Mucosa of rectum (tissue), 2 donors: ENCODE measurements at regions not wholly inside any gene's neighbourhood (a gene's known extent, or its start where the extent isn't known, plus 50 kb on each side); places are given as distances from the start of the nearest gene placed in this dataset.

ENCODE experiments used
- H3K27ac ChIP-seq, 2 donors: one replicate each; pipeline ENCODE4 v1.7.0; 2013; ENCODE audit warnings: inconsistent platforms in 2 of 2, low read depth in 2 of 2, low read length in 2 of 2
- H3K27me3 ChIP-seq, 2 donors: one replicate each; pipeline ENCODE4 v1.7.0; 2013; ENCODE audit warnings: low read length in 2 of 2; ENCODE audit not compliant: control insufficient read depth in 2 of 2, insufficient read depth in 2 of 2
- H3K36me3 ChIP-seq, 2 donors: one replicate each; pipeline ENCODE4 v1.7.0; 2013; ENCODE audit warnings: low read length in 2 of 2; ENCODE audit not compliant: control insufficient read depth in 2 of 2, insufficient read depth in 2 of 2
- H3K4me1 ChIP-seq, 2 donors: one replicate each; pipeline ENCODE4 v1.7.0; 2013; ENCODE audit warnings: low read length in 2 of 2, mild to moderate bottlenecking in 1 of 2; ENCODE audit not compliant: control insufficient read depth in 2 of 2, insufficient read depth in 2 of 2
- H3K4me3 ChIP-seq, 2 donors: one replicate each; pipeline ENCODE4 v1.7.0; 2013; ENCODE audit warnings: low read length in 2 of 2
- H3K9ac ChIP-seq, 2 donors: one replicate each; pipeline ENCODE4 v1.7.0; 2013; ENCODE audit warnings: low read length in 2 of 2, low read depth in 1 of 2, mild to moderate bottlenecking in 1 of 2
- H3K9me3 ChIP-seq, 2 donors: one replicate each; pipeline ENCODE4 v1.7.0; 2013; ENCODE audit warnings: low read length in 2 of 2; ENCODE audit not compliant: control insufficient read depth in 2 of 2
- donor health status: healthy.
- donor health status: Normal muscosa, but diverticular disease.

- no peak overlapping the region for H3K27ac ChIP-seq
- H3K27me3 ChIP-seq = no peaks in the 10 kb centered on the region
- no peak overlapping the region for H3K9ac ChIP-seq
- H3K36me3 ChIP-seq = no peaks in the 10 kb centered on the region
- H3K9me3 ChIP-seq = no peaks in the 10 kb centered on the region
- no peak overlapping the region for H3K4me3 ChIP-seq
- no peaks in the 10 kb centered on the region for H3K4me1 ChIP-seq
Observed at GRCh38 chr1:58090640-58091039, 455.9 kb downstream of the OMA1 start.

- Histone ChIP-seq H3K27me3 (no peaks in the 10 kb centered on the region), H3K36me3 (no peaks in the 10 kb centered on the region), H3K9ac (no peak overlapping the region), H3K4me3 (no peak overlapping the region), H3K9me3 (no peaks in the 10 kb centered on the region), H3K4me1 (no peaks in the 10 kb centered on the region), H3K27ac (no peak overlapping the region)
Observed at GRCh38 chr1:58089898-58090534, 456.5 kb downstream of the OMA1 start.

GRCh38 chr1:58084266-58084665 is 462.3 kb downstream of the OMA1 start:
- Histone ChIP-seq H3K36me3 (no peaks in the 10 kb centered on the region), H3K9ac (no peak overlapping the region), H3K4me1 (no peaks in the 10 kb centered on the region), H3K4me3 (no peak overlapping the region), H3K27me3 (no peaks in the 10 kb centered on the region), H3K9me3 (no peaks in the 10 kb centered on the region), H3K27ac (no peak overlapping the region)

- no peaks in the 10 kb centered on the region for H3K4me1 ChIP-seq
- H3K36me3 ChIP-seq = no peaks in the 10 kb centered on the region
- H3K9ac ChIP-seq = no peak overlapping the region
- no peak overlapping the region for H3K4me3 ChIP-seq
- H3K27ac ChIP-seq = no peak overlapping the region
- H3K27me3 ChIP-seq = no peaks in the 10 kb centered on the region
- no peaks in the 10 kb centered on the region for H3K9me3 ChIP-seq
Observed at GRCh38 chr1:58082596-58082995, 463.9 kb downstream of the OMA1 start.

GRCh38 chr1:58076258-58076657 is 470.3 kb downstream of the OMA1 start:
- Histone ChIP-seq H3K27me3 (no peaks in the 10 kb centered on the region), H3K4me3 (no peak overlapping the region), H3K9ac (no peak overlapping the region), H3K4me1 (no peaks in the 10 kb centered on the region), H3K27ac (no peak overlapping the region), H3K36me3 (no peaks in the 10 kb centered on the region), H3K9me3 (no peaks in the 10 kb centered on the region)

- Histone ChIP-seq H3K27ac (no peak overlapping the region), H3K9ac (no peak overlapping the region), H3K4me3 (no peak overlapping the region), H3K9me3 (no peaks in the 10 kb centered on the region), H3K27me3 (no peaks in the 10 kb centered on the region), H3K4me1 (no peaks in the 10 kb centered on the region), H3K36me3 (no peaks in the 10 kb centered on the region)
Observed at GRCh38 chr1:58075188-58075578, 471.3 kb downstream of the OMA1 start.

GRCh38 chr1:58072450-58072849 is 474.1 kb downstream of the OMA1 start:
- Histone ChIP-seq H3K36me3 (no peaks in the 10 kb centered on the region), H3K27ac (no peak overlapping the region), H3K9ac (no peak overlapping the region), H3K9me3 (no peaks in the 10 kb centered on the region), H3K4me3 (no peak overlapping the region), H3K4me1 (no peaks in the 10 kb centered on the region), H3K27me3 (no peaks in the 10 kb centered on the region)

- H3K27ac ChIP-seq = no peak overlapping the region
- no peak overlapping the region for H3K4me3 ChIP-seq
- H3K27me3 ChIP-seq = no peaks in the 10 kb centered on the region
- no peaks in the 10 kb centered on the region for H3K9me3 ChIP-seq
- H3K4me1 ChIP-seq = no peaks in the 10 kb centered on the region
- H3K9ac ChIP-seq = no peak overlapping the region
- H3K36me3 ChIP-seq = no peaks in the 10 kb centered on the region
Observed at GRCh38 chr1:58067082-58067481, 479.4 kb downstream of the OMA1 start.

GRCh38 chr1:58065520-58065919 is 481.0 kb downstream of the OMA1 start:
- Histone ChIP-seq H3K27me3 (no peaks in the 10 kb centered on the region), H3K27ac (no peak overlapping the region), H3K4me1 (no peaks in the 10 kb centered on the region)

GRCh38 chr1:58064166-58064565 is 482.4 kb downstream of the OMA1 start:
- no peaks in the 10 kb centered on the region for H3K27me3 ChIP-seq
- H3K9me3 ChIP-seq = no peaks in the 10 kb centered on the region
- H3K9ac ChIP-seq = no peak overlapping the region
- no peaks in the 10 kb centered on the region for H3K4me1 ChIP-seq
- H3K4me3 ChIP-seq = no peak overlapping the region
- no peak overlapping the region for H3K27ac ChIP-seq
- H3K36me3 ChIP-seq = no peaks in the 10 kb centered on the region

More at GRCh38 chr1:58065520-58065919, 481.0 kb downstream of the OMA1 start:
- Histone ChIP-seq H3K4me3 (no peak overlapping the region), H3K36me3 (no peaks in the 10 kb centered on the region), H3K9ac (no peak overlapping the region), H3K9me3 (no peaks in the 10 kb centered on the region)

GRCh38 chr1:58063095-58063494 is 483.4 kb downstream of the OMA1 start:
- no peak overlapping the region for H3K27ac ChIP-seq
- no peak overlapping the region for H3K4me3 ChIP-seq
- no peaks in the 10 kb centered on the region for H3K4me1 ChIP-seq
- H3K36me3 ChIP-seq = no peaks in the 10 kb centered on the region
- H3K27me3 ChIP-seq = no peaks in the 10 kb centered on the region
- no peaks in the 10 kb centered on the region for H3K9me3 ChIP-seq
- no peak overlapping the region for H3K9ac ChIP-seq
